ENCODE measurements at regions not wholly inside any gene's neighbourhood (a gene's known extent, or its start where the extent isn't known, plus 50 kb on each side); places are given as distances from the start of the nearest gene placed in this dataset.

DNA sequence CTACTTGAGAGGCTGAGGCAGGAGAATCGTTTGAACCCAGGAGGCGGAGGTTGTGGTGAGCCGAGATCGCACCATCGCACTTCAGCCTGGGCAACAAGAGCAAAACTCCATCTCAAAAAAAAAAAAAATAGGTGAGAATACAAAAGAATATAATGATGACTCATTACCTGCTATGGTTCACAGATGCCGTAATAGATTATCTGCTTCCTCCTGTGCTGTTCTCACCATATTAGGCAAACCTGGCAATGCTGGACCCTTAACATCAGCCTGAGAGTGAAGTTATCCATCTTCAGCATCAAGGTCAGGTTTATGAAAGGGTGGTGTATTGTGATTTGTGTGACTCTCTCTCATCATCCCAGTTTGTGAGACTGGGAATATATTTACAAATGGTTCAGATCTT is 271.3 kb upstream of the CPHXL start:
- no peak overlapping the region for H3K4me3 ChIP-seq (ENCODE audit: low read depth, low read length)
- DNase-seq (ENCODE audit: low read depth), result no peak
- TF ChIP-seq CTCF (IDR thresholded peaks at IDR 0.05; ENCODE audit: insufficient read depth, low read depth, low read length), result no peak

GRCh38 chr16:76007645-76008044 is 269.6 kb upstream of the CNTNAP4 start:
- DNase-seq (ENCODE audit: low read depth), result no peak
- no peak for TF ChIP-seq CTCF (IDR thresholded peaks at IDR 0.05; ENCODE audit: insufficient read depth, low read depth, low read length)
- H3K4me3 ChIP-seq (ENCODE audit: low read depth, low read length), result no peak overlapping the region

- TF ChIP-seq CTCF (IDR thresholded peaks at IDR 0.05; ENCODE audit: insufficient read depth, low read depth, low read length), result no peak
- no peak for DNase-seq (ENCODE audit: low read depth)
- no peak overlapping the region for H3K4me3 ChIP-seq (ENCODE audit: low read depth, low read length)
Observed at GRCh38 chr16:76023835-76024234, 253.4 kb upstream of the CNTNAP4 start.

- no peak overlapping the region for H3K4me3 ChIP-seq (ENCODE audit: low read depth, low read length)
- no peak for TF ChIP-seq CTCF (IDR thresholded peaks at IDR 0.05; ENCODE audit: insufficient read depth, low read depth, low read length)
- no peak for DNase-seq (ENCODE audit: low read depth)
Observed at GRCh38 chr16:76035689-76036088, 241.5 kb upstream of the CNTNAP4 start.

DNA sequence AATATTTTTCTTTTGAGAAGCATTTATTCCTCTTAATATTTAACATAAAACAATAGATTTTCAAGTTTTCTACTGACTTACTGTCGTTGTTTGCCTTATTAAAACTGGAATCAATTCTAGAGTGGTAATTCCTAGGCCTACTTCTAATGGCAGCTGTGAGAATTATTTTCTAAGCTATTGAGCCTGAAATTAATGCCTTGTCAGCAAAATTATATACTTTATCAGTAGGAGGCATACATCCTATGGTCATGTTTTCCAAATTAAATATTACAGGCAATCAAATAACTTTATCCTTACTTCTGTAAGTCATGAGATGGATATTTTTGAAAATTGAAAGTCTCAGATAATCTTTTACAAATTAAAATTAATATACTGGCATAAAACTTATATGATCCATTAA is 239.1 kb upstream of the CNTNAP4 start:
- DNase-seq (ENCODE audit: low read depth), result no peak
- no peak for TF ChIP-seq CTCF (IDR thresholded peaks at IDR 0.05; ENCODE audit: insufficient read depth, low read depth, low read length)
- no peak overlapping the region for H3K4me3 ChIP-seq (ENCODE audit: low read depth, low read length)

DNA sequence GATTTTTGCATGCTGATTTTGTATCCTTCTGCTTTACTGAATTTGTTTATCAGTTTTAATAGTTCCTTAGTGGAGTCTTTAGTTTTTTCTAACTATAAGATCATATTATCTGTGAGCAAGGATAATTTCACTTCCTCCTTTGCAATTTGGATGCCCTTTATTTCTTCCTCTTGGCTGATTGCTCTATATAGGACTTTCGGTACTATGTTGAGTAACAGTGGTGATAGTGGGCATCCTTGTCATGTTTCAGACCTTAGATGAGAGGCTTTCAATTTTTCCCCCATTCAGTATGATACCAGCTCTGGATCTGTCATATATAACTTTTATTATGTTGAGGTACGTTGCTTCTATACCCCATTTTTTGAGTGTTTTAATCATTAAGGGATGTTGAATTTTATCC is 224.5 kb upstream of the CNTNAP4 start:
- no peak for DNase-seq (ENCODE audit: low read depth)
- no peak overlapping the region for H3K4me3 ChIP-seq (ENCODE audit: low read depth, low read length)
- TF ChIP-seq CTCF (IDR thresholded peaks at IDR 0.05; ENCODE audit: insufficient read depth, low read depth, low read length), result no peak

DNA sequence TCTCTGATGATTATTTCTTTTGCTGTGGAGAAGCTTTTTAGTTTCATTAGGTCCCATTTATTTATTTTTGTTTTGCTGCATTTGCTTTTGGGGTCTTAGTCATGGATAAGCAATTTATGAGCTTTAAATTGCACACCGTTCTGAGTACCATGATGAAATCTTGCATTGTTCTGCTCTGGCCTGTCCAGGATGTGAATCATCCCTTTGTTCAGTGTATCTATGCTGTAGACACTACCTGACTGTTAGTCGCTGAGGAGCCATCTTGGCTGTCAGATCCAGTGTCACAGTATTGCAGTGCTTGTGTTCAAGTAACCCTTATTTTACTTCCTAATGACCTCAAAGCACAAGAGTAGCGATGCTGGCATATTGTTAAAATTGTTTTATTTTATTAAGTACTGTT is 218.0 kb upstream of the CNTNAP4 start:
- H3K4me3 ChIP-seq (ENCODE audit: low read depth, low read length), result no peak overlapping the region
- TF ChIP-seq CTCF (IDR thresholded peaks at IDR 0.05; ENCODE audit: insufficient read depth, low read depth, low read length), result no peak

More for the DNA sequence above, 218.0 kb upstream of the CNTNAP4 start:
- no peak for DNase-seq (ENCODE audit: low read depth)
